Nephron (organoid): ENCODE measurements at regions not wholly inside any gene's neighbourhood (a gene's known extent, or its start where the extent isn't known, plus 50 kb on each side); places are given as distances from the start of the nearest gene placed in this dataset.

ENCODE experiments used
- H3K27ac Mint-ChIP-seq, 3 experiments: 2 replicates each; pipeline ENCODE4 v1.8.0; 2020; ENCODE audit warnings: mixed read lengths in 3 of 3, mild to moderate bottlenecking in 2 of 3, moderate library complexity in 1 of 3
- H3K27me3 Mint-ChIP-seq: 2 replicates; pipeline ENCODE4 v1.8.0; 2021; ENCODE audit warnings: low read depth, mild to moderate bottlenecking, moderate library complexity, mixed read lengths
- H3K36me3 Mint-ChIP-seq: 2 replicates; pipeline ENCODE4 v1.8.0; 2020; ENCODE audit warnings: low read depth, mixed read lengths
- H3K4me1 Mint-ChIP-seq: 2 replicates; pipeline ENCODE4 v1.8.0; 2020; ENCODE audit warnings: mixed read lengths
- H3K4me3 Mint-ChIP-seq, 3 experiments: 2 replicates each; pipeline ENCODE4 v1.8.0; 2020; ENCODE audit warnings: mild to moderate bottlenecking in 3 of 3, mixed read lengths in 3 of 3, moderate library complexity in 2 of 3
- H3K9me3 Mint-ChIP-seq: 2 replicates; pipeline ENCODE4 v1.8.0; 2020; ENCODE audit warnings: mixed read lengths
- CTCF ChIP-seq, 3 experiments: fragments of 200-600 bp; sonication (generic); IDR thresholded peaks; one replicate each; pipeline ENCODE4 v1.5.0; 2021; ENCODE audit warnings: antibody characterized with exemption in 3 of 3; ENCODE audit not compliant: unreplicated experiment in 3 of 3

GRCh38 chr10:83037653-83038052 lies 1101.7 kb upstream of the GHITM start:
- Mint-ChIP-seq H3K4me3 (no peak overlapping the region), H3K9me3 (no peaks in the 10 kb centered on the region), H3K27me3 (peaks cover 4% of the 10 kb centered on the region), H3K36me3 (no peaks in the 10 kb centered on the region), H3K27ac (no peak overlapping the region), H3K4me1 (no peaks in the 10 kb centered on the region)
- no peak for TF ChIP-seq CTCF (IDR thresholded peaks at IDR 0.05; ENCODE audit: unreplicated experiment in 3 of 3)

GRCh38 chr10:83038631-83039030 lies 1100.7 kb upstream of the GHITM start:
- Mint-ChIP-seq H3K4me3 (no peak overlapping the region), H3K27ac (no peak overlapping the region), H3K9me3 (no peaks in the 10 kb centered on the region), H3K4me1 (no peaks in the 10 kb centered on the region), H3K36me3 (no peaks in the 10 kb centered on the region), H3K27me3 (peaks cover 4% of the 10 kb centered on the region)
- no peak for TF ChIP-seq CTCF (IDR thresholded peaks at IDR 0.05; ENCODE audit: unreplicated experiment in 3 of 3)

GRCh38 chr10:83045731-83046130 lies 1093.6 kb upstream of the GHITM start:
- H3K27ac Mint-ChIP-seq: no peak overlapping the region
- no peaks in the 10 kb centered on the region for H3K36me3 Mint-ChIP-seq
- H3K4me1 Mint-ChIP-seq: no peaks in the 10 kb centered on the region
- H3K4me3 Mint-ChIP-seq: no peak overlapping the region
- no peaks in the 10 kb centered on the region for H3K27me3 Mint-ChIP-seq
- H3K9me3 Mint-ChIP-seq: no peaks in the 10 kb centered on the region
- TF ChIP-seq CTCF (IDR thresholded peaks at IDR 0.05; ENCODE audit: unreplicated experiment in 3 of 3): no peak

GRCh38 chr10:83050815-83051214 lies 1088.5 kb upstream of the GHITM start:
- Mint-ChIP-seq H3K4me1 (no peaks in the 10 kb centered on the region), H3K4me3 (no peak overlapping the region), H3K27me3 (peaks cover 4% of the 10 kb centered on the region), H3K9me3 (no peaks in the 10 kb centered on the region), H3K27ac (no peak overlapping the region), H3K36me3 (no peaks in the 10 kb centered on the region)
- no peak for TF ChIP-seq CTCF (IDR thresholded peaks at IDR 0.05; ENCODE audit: unreplicated experiment in 3 of 3)

GRCh38 chr10:83062871-83063270 lies 1076.4 kb upstream of the GHITM start:
- H3K27ac Mint-ChIP-seq: no peak overlapping the region
- H3K4me1 Mint-ChIP-seq: no peaks in the 10 kb centered on the region
- H3K27me3 Mint-ChIP-seq: no peaks in the 10 kb centered on the region
- H3K36me3 Mint-ChIP-seq: no peaks in the 10 kb centered on the region
- TF ChIP-seq CTCF (IDR thresholded peaks at IDR 0.05; ENCODE audit: unreplicated experiment in 3 of 3): no peak
- no peak overlapping the region for H3K4me3 Mint-ChIP-seq
- H3K9me3 Mint-ChIP-seq: no peaks in the 10 kb centered on the region

GRCh38 chr10:83073472-83073871 lies 1065.8 kb upstream of the GHITM start:
- Mint-ChIP-seq H3K4me1 (peaks cover 26% of the 10 kb centered on the region), H3K4me3 (no peak overlapping the region), H3K36me3 (no peaks in the 10 kb centered on the region), H3K9me3 (peaks cover 9% of the 10 kb centered on the region), H3K27me3 (peaks cover 3% of the 10 kb centered on the region), H3K27ac (no peak overlapping the region)
- TF ChIP-seq CTCF (IDR thresholded peaks at IDR 0.05; ENCODE audit: unreplicated experiment in 3 of 3): no peak
